GM19035 (cell line): ENCODE measurements at regions not wholly inside any gene's neighbourhood (a gene's known extent, or its start where the extent isn't known, plus 50 kb on each side); places are given as distances from the start of the nearest gene placed in this dataset.
"Not testable (repeated sequence)": the region's sequence is repeated elsewhere in the genome, so short reads cannot be mapped to it uniquely, and the experiment has no call there.

Experiments used
- ATAC-seq: cut with Tn5 transposase; IDR thresholded peaks from one replicate; pipeline ENCODE4 v1.9.1; 2021; ENCODE audit not compliant: unreplicated experiment

DNA sequence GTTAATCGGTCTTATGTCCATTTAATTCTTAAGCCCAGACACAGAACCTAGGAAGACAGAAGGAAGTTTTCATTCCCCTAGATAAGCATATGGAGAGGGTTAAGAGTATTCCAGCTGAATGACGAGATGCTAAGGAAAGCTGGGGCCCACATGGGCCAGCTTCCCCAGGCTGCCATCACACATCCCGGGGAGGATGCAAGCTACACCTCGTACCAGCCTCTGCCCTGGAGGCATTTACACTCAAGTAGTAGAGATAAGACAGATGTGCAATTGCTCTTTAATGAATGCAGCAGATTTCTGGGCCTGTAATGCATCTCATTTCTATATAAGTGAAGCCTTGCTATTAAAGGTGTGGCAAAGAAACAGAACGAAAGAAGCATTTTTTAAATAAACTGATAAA lies 144.5 kb downstream of the MEX3B start:
- ATAC-seq, result no peak

DNA sequence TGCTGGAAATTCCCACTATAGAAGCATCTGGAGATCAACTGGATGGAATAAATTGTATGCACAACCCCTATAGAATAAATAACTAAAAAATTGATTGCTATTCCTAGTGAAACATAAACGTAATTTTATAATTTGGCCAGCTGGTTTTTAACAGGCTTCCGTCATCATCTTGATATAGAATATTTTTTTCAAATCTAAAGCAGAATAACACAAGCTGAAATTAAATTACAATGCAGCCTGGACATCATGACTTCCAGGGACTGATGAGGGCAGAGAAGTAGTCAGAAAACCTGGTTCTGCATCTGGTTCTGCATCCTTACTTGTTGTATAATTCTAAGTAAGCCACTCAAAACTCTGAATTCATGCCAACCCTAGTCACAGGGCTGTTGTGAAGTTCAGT lies 146.1 kb downstream of the MEX3B start:
- ATAC-seq, result no peak

GRCh38 chr15:81899024-81899423 lies 146.8 kb downstream of the MEX3B start:
- ATAC-seq, result no peak

- ATAC-seq, result no peak
Measured at GRCh38 chr15:81897057-81897677, 148.7 kb downstream of the MEX3B start.

GRCh38 chr15:81896356-81896755 lies 149.5 kb downstream of the MEX3B start:
- no peak for ATAC-seq

GRCh38 chr15:81895723-81896122 lies 150.1 kb downstream of the MEX3B start:
- ATAC-seq, result no peak

GRCh38 chr15:81894061-81894460 lies 151.8 kb downstream of the MEX3B start:
- ATAC-seq, result no peak

GRCh38 chr15:81893182-81893835 lies 152.5 kb downstream of the MEX3B start:
- ATAC-seq, result no peak

GRCh38 chr15:81890496-81890895 lies 155.3 kb downstream of the MEX3B start:
- ATAC-seq, result no peak

DNA sequence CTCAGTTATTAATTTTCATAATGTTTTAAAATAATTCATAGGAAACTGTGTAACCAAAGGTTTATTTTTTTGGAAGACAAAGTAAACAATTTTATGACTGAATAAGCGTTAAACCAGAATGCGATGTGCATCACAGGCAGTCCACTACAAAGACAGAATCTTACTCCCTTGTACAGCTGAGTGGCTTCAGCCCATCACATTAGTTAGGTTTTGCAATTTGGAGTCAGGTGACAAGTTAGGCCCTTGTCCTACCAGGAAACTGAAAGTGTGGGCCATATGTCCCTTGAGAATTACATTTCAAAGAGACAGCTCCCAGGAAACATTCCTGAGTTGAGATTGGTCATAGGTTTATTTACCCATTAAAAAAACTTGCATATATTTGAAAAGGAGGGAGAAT lies 156.3 kb downstream of the MEX3B start:
- ATAC-seq, result no peak

GRCh38 chr15:81888748-81889484 lies 156.9 kb downstream of the MEX3B start:
- no peak for ATAC-seq

GRCh38 chr15:81887912-81888311 lies 157.9 kb downstream of the MEX3B start:
- no peak for ATAC-seq

DNA sequence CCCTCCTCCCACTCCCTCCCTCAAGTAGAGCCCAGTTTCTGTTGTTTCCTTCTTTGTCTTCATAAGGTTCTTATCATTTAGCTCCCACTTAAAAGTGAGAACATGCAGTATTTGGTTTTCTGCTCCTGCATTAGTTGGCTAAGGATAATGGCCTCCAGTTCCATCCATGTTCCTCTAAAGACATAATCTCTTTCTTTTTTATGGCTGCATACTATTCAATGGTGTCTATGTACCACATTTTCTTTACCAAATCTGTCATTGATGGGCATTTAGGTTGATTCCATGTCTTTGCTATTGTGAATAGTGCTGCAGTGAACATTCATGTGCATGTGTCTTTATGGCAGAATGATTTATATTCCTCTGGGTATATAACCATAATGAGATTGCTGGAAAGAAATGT lies 158.6 kb downstream of the MEX3B start:
- not testable (repeated sequence) for ATAC-seq

- no peak for ATAC-seq
Measured at GRCh38 chr15:81886591-81886990, 159.2 kb downstream of the MEX3B start.

DNA sequence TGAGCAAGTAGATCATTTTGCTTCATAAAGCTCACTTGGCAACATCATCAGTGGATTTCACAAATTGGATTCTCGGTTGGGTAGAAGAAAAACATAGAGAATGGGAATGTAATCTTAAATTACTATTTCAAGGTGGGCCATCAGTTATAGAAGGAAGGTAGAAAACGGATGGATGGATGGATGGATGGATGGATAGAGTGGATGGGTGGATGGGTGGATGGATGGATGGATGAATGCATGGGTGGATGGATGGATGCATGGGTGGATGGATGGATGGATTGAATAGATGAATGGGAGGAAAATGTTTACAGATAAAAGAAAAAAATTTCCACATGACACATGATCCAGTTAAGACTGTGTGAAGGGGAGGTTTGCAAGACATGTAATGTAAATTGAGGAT lies 159.7 kb downstream of the MEX3B start:
- no peak for ATAC-seq

- no peak for ATAC-seq
Measured at GRCh38 chr15:81885135-81885534, 160.7 kb downstream of the MEX3B start.

DNA sequence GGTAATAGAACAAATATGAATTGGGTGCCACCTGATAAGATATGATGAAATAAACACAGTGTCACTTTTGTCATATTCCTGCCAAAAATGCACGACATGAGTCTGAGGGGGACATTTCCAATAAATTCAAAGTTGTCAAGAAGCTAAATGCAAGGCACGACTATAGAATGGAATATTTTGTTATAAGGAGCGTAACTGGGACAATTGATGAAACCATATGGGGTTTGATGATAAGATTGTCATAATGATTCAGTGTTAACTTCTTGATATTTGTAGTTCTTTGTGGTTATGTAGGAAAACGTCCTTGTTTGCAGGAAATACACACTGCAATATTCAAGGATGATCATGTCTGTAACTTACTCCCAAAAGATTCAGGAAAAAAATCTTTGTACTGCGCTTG lies 163.3 kb downstream of the MEX3B start:
- ATAC-seq, result no peak

- ATAC-seq, result no peak
Measured at GRCh38 chr15:81880833-81881232, 165.0 kb downstream of the MEX3B start.

DNA sequence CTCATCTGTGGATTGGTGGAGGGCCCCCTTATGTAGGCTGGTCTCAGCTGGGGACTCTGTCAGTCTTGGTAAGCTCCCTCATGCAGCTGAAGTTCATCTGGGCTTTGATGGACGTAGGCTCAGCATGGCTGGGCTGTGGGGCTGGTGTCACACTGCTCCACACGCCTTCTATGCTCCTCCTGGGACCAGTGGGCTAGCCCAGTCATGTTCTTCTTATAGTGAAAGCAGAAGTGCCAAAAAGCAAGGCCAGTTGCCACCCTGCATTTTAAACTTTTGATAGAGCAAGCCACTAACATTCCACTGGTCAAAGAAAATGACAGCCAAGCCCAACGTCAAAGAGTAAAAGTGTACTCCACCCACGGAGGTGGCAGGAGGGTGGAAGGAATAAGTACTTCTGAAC lies 165.5 kb downstream of the MEX3B start:
- no peak for ATAC-seq

GRCh38 chr15:81875717-81876116 lies 170.1 kb downstream of the MEX3B start:
- ATAC-seq, result not testable (repeated sequence)

- ATAC-seq, result not testable (repeated sequence)
Measured at GRCh38 chr15:81870746-81871106, 175.1 kb downstream of the MEX3B start.

- ATAC-seq, result not testable (repeated sequence)
Measured at GRCh38 chr15:81870062-81870745, 175.6 kb downstream of the MEX3B start.
